Neuronal stem cell (in vitro differentiated cells): ENCODE measurements at regions not wholly inside any gene's neighbourhood (a gene's known extent, or its start where the extent isn't known, plus 50 kb on each side); places are given as distances from the start of the nearest gene placed in this dataset.

Experiments
- DNase-seq: peaks from one replicate; pipeline ENCODE4 v3.0.0-alpha.2; 2013; ENCODE audit warnings: low spot score
- H2AFZ ChIP-seq: one replicate; pipeline ENCODE4 v1.6.1; 2013; ENCODE audit warnings: mild to moderate bottlenecking, low read length, inconsistent platforms
- H2AK5ac ChIP-seq: 2 replicates; pipeline ENCODE4 v1.6.1; 2013; ENCODE audit warnings: low read depth, mild to moderate bottlenecking, inconsistent platforms, low read length, moderate library complexity, mixed read lengths
- H2BK120ac ChIP-seq: 2 replicates; pipeline ENCODE4 v1.6.1; 2013; ENCODE audit warnings: low read depth, mild to moderate bottlenecking, inconsistent platforms, low read length, moderate library complexity, mixed read lengths
- H2BK12ac ChIP-seq: one replicate; pipeline ENCODE4 v1.6.1; 2013; ENCODE audit warnings: low read length, inconsistent platforms
- H2BK15ac ChIP-seq: 2 replicates; pipeline ENCODE4 v1.6.1; 2013; ENCODE audit warnings: mild to moderate bottlenecking, low read length, inconsistent platforms, mixed read lengths
- H2BK5ac ChIP-seq: one replicate; pipeline ENCODE4 v1.6.1; 2013; ENCODE audit warnings: inconsistent platforms, mild to moderate bottlenecking, low read length, moderate library complexity
- H3K14ac ChIP-seq: one replicate; pipeline ENCODE4 v1.6.1; 2013; ENCODE audit warnings: low read length, inconsistent platforms
- H3K18ac ChIP-seq: 2 replicates; pipeline ENCODE4 v1.6.1; 2013; ENCODE audit warnings: low read length, inconsistent platforms
- H3K23ac ChIP-seq: 2 replicates; pipeline ENCODE4 v1.6.1; 2013; ENCODE audit warnings: low read depth, mild to moderate bottlenecking, mixed read lengths, low read length, inconsistent platforms; ENCODE audit not compliant: poor library complexity
- H3K27ac ChIP-seq: replicated peaks from 3 replicates; pipeline ENCODE4 v1.5.1; 2013; ENCODE audit warnings: low read length, inconsistent platforms
- H3K27me3 ChIP-seq, 3 experiments: 2 replicates each; pipeline ENCODE4 v1.6.1; 2013; ENCODE audit warnings: low read length in 3 of 3, mild to moderate bottlenecking in 2 of 3, inconsistent platforms in 1 of 3, low read depth in 1 of 3, mixed read lengths in 1 of 3, moderate library complexity in 1 of 3; ENCODE audit not compliant: control insufficient read depth in 3 of 3, insufficient read depth in 3 of 3
- H3K36me3 ChIP-seq, 2 donors: replicated peaks in 1 of 2; 2 replicates each; pipeline ENCODE4 v1.6.1; 2013; ENCODE audit warnings: low read length in 2 of 2; ENCODE audit not compliant: control insufficient read depth in 2 of 2, insufficient read depth in 2 of 2
- H3K4ac ChIP-seq: 2 replicates; pipeline ENCODE4 v1.6.1; 2013; ENCODE audit warnings: inconsistent platforms, mild to moderate bottlenecking, low read length, moderate library complexity
- H3K4me1 ChIP-seq, 2 donors: 1 replicate in 1 of 2; 2 replicates in 1 of 2; pipeline ENCODE4 v1.6.1; 2013; ENCODE audit warnings: low read length in 2 of 2, low read depth in 1 of 2; ENCODE audit not compliant: control insufficient read depth in 2 of 2, insufficient read depth in 1 of 2
- H3K4me2 ChIP-seq: one replicate; pipeline ENCODE4 v1.6.1; 2013; ENCODE audit warnings: mild to moderate bottlenecking, low read length, inconsistent platforms; ENCODE audit not compliant: insufficient read depth, poor library complexity, severe bottlenecking
- H3K4me3 ChIP-seq, 2 donors: 2 replicates each; pipeline ENCODE4 v1.5.1; 2013; ENCODE audit warnings: low read length in 2 of 2, mild to moderate bottlenecking in 2 of 2, inconsistent platforms in 1 of 2, moderate library complexity in 1 of 2
- H3K79me1 ChIP-seq: one replicate; pipeline ENCODE4 v1.6.1; 2013; ENCODE audit warnings: low read depth, mild to moderate bottlenecking, inconsistent platforms, low read length, moderate library complexity
- H3K9ac ChIP-seq: one replicate; pipeline ENCODE4 v1.6.1; 2013; ENCODE audit warnings: mild to moderate bottlenecking, low read depth, low read length, inconsistent platforms; ENCODE audit not compliant: poor library complexity
- H3K9me3 ChIP-seq, 2 donors: replicated peaks in 1 of 2; 2 replicates each; pipeline versions ENCODE3 to v1.6.1; 2013; ENCODE audit warnings: low read length in 2 of 2, mild to moderate bottlenecking in 2 of 2, inconsistent platforms in 1 of 2, low read depth in 1 of 2, mixed read lengths in 1 of 2, moderate library complexity in 1 of 2; ENCODE audit not compliant: control insufficient read depth in 2 of 2, insufficient read depth in 1 of 2
- H4K8ac ChIP-seq: one replicate; pipeline ENCODE4 v1.6.1; 2013; ENCODE audit warnings: low read depth, mild to moderate bottlenecking, inconsistent platforms, low read length, moderate library complexity
- H4K91ac ChIP-seq: one replicate; pipeline ENCODE4 v1.6.1; 2013; ENCODE audit warnings: low read length, low read depth, mild to moderate bottlenecking, inconsistent platforms; ENCODE audit not compliant: poor library complexity
- WGBS, 2 donors: extraction: QIAGEN DNeasy Blood & Tissue Kit; methylation state at CpG; one replicate each; pipeline ENCODE4 v1.1.7; 2013; ENCODE audit warnings: missing lambda C conversion rate in 2 of 2, mixed read lengths in 1 of 2; ENCODE audit not compliant: insufficient read length in 2 of 2, insufficient replicate concordance in 1 of 2; ENCODE audit errors: extremely low coverage in 2 of 2; 5-methylcytosine and 5-hydroxymethylcytosine counted together

DNA sequence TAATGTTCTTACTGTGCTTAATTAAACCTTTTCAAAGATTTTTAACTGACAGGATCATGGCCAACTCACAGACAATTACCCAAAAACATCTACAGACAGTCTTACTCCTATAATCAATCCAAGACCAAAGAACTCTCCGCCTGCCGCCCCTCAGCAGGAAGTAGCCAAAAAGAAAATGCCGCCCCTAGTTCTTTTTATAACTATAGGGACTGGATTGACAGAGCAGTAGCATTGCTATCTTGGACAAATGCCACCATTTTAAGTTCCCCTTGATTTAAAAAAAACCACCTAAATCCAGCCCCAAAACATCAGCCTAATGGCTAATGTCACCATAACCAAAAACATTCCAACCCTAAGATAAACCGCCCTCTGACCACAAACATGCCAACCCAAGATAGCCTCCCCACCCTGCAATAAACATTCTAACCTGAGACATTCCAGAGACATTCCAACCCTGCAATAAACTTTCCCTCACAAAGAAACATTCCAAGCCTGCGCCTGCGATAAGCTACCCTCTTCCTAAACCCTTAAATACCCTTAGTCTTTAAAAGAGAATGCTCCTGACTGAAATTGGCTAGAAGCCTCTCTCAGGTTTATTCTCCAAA is 77.0 kb downstream of the COQ2 start:
- no peak overlapping the region for H2BK12ac ChIP-seq
- peaks cover 0 to 3% (median 0%) of the 10 kb centered on the region in 3 experiments for H3K27me3 ChIP-seq
- H2BK5ac ChIP-seq, result no peak overlapping the region
- H2AK5ac ChIP-seq, result no peak overlapping the region
- no peak overlapping the region for H2BK120ac ChIP-seq
- H2AFZ ChIP-seq, result no peak overlapping the region
- no peak overlapping the region for H3K4me3 ChIP-seq
- no peak for DNase-seq
- no peak overlapping the region for H3K4me2 ChIP-seq
- no CpG with 5 or more reads among the region's 6 CpGs for WGBS, 2 donors
- H3K18ac ChIP-seq, result no peak overlapping the region
- H3K23ac ChIP-seq, result no peak overlapping the region
- no peak overlapping the region for H4K91ac ChIP-seq
- no peak overlapping the region for H3K4ac ChIP-seq
- peaks cover 0 to 3% of the 10 kb centered on the region in 2 donors for H3K9me3 ChIP-seq
- no peak overlapping the region for H2BK15ac ChIP-seq
- no peaks in the 10 kb centered on the region for H3K36me3 ChIP-seq
- H3K14ac ChIP-seq, result no peak overlapping the region
- no peaks in the 10 kb centered on the region for H3K4me1 ChIP-seq
- no peak overlapping the region for H3K27ac ChIP-seq
- H3K9ac ChIP-seq, result no peak overlapping the region
- H4K8ac ChIP-seq, result no peak overlapping the region
- no peaks in the 10 kb centered on the region for H3K79me1 ChIP-seq

DNA sequence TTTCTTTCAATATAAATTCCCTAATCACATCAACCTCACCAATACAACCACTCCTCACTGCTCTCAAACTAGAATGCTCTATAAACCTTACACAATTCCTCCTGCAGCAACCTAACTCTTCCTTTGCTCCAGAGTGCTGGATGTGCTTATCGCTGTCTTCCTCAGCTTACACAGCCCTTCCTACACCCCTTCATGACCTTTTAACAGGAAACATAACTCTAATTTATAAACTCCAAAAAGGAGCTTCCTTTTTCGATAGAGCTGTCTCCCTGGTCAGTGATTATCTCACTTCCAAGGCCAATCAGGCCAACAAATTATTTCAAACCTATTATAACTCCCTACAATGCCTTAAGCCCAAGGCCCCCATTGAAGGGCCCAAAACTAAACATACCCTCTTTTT is 78.8 kb downstream of the COQ2 start:
- Histone ChIP-seq H3K4me3 (no peak overlapping the region), H3K18ac (no peak overlapping the region), H3K4me2 (no peak overlapping the region), H2AFZ (no peak overlapping the region), H3K27me3 (peaks cover 0 to 6% (median 0%) of the 10 kb centered on the region in 3 experiments), H3K23ac (no peak overlapping the region), H3K9ac (no peak overlapping the region), H2BK12ac (no peak overlapping the region), H4K91ac (no peak overlapping the region), H2BK5ac (no peak overlapping the region), H4K8ac (no peak overlapping the region), H3K36me3 (no peaks in the 10 kb centered on the region), H3K79me1 (no peaks in the 10 kb centered on the region), H2BK15ac (no peak overlapping the region), H3K4me1 (no peaks in the 10 kb centered on the region), H2BK120ac (no peak overlapping the region), H3K14ac (no peak overlapping the region), H3K9me3 (peaks cover 0 to 3% of the 10 kb centered on the region in 2 donors), H3K4ac (no peak overlapping the region), H3K27ac (no peak overlapping the region), H2AK5ac (no peak overlapping the region)
- no peak for DNase-seq
- whole genome bisulfite sequencing, 2 donors, result no CpG with 5 or more reads among the region's 2 CpGs

DNA sequence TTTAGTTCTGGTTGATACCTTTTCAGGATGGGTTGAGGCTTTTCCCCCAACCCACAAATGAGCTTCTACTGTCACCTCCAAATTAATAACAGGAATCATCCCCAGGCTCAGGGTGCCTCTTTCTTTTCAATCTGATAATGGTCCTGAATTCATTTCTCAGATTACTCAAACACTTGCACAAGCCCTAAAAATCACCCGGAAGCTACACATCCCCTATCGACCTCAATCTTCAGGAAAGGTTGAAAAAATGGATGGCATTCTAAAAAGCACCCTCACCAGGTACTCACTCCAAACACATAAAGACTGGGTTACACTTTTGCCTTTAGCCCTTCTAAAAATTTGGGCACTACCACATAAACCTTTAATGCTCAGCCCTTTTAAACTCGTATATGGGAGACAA is 79.9 kb downstream of the COQ2 start:
- DNase-seq, result no peak
- Histone ChIP-seq H2BK120ac (no peak overlapping the region), H3K9me3 (peaks cover 0 to 3% of the 10 kb centered on the region in 2 donors), H2BK15ac (no peak overlapping the region), H3K4ac (no peak overlapping the region), H3K27me3 (peaks cover 0 to 6% (median 0%) of the 10 kb centered on the region in 3 experiments), H3K14ac (no peak overlapping the region), H2BK5ac (no peak overlapping the region), H3K9ac (no peak overlapping the region), H3K27ac (no peak overlapping the region), H2AK5ac (no peak overlapping the region), H4K91ac (no peak overlapping the region), H3K4me1 (no peaks in the 10 kb centered on the region), H3K4me3 (no peak overlapping the region), H2AFZ (no peak overlapping the region), H3K36me3 (no peaks in the 10 kb centered on the region), H3K18ac (no peak overlapping the region), H4K8ac (no peak overlapping the region), H2BK12ac (no peak overlapping the region), H3K23ac (no peak overlapping the region), H3K4me2 (no peak overlapping the region), H3K79me1 (no peaks in the 10 kb centered on the region)
- WGBS, 2 donors, result no CpG with 5 or more reads among the region's 3 CpGs

DNA sequence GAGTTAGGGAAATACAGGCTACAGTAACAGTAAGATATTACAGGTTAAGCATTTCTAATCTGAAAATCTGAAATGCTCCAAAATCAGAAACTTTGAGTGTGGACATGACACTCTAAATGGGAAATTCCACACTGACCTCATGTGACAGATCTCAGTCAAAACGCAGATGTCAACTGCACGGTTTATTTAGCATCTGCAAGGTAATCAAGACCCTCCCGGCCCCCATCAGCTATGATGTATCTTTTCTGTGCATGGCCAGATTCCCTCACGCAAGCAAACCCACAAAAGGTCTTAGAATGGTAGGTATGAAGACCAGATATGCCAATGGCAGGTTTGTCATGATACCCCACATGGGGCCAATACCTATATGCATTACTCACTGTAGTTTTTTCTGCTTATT is 82.8 kb downstream of the COQ2 start:
- Histone ChIP-seq H2BK12ac (no peak overlapping the region), H3K79me1 (no peaks in the 10 kb centered on the region), H3K4me3 (no peak overlapping the region), H3K14ac (no peak overlapping the region), H2AFZ (no peak overlapping the region), H3K18ac (no peak overlapping the region), H3K23ac (no peak overlapping the region), H4K91ac (no peak overlapping the region), H3K9ac (no peak overlapping the region), H2BK5ac (no peak overlapping the region), H3K4me1 (no peaks in the 10 kb centered on the region), H3K27ac (no peak overlapping the region), H2AK5ac (no peak overlapping the region), H2BK120ac (no peak overlapping the region), H3K27me3 (peaks cover 0 to 6% (median 0%) of the 10 kb centered on the region in 3 experiments), H3K9me3 (no peaks in the 10 kb centered on the region), H4K8ac (no peak overlapping the region), H2BK15ac (no peak overlapping the region), H3K4me2 (no peak overlapping the region), H3K4ac (no peak overlapping the region), H3K36me3 (no peaks in the 10 kb centered on the region)
- no peak for DNase-seq
- WGBS, 2 donors, result no CpG with 5 or more reads among the region's 4 CpGs
